Bronchial epithelial cell (primary cell): ENCODE measurements at regions not wholly inside any gene's neighbourhood (a gene's known extent, or its start where the extent isn't known, plus 50 kb on each side); places are given as distances from the start of the nearest gene placed in this dataset.

Experiments
- DNase-seq: peaks from one replicate; pipeline ENCODE4 v3.0.0-alpha.2; 2010; ENCODE audit warnings: low read depth
- FAIRE-seq: peaks from 2 replicates; lab custom pipeline; 2011; peaks lifted over from hg19 to GRCh38; lab: Jason Lieb, UNC
- H3K27me3 ChIP-seq: 2 replicates; pipeline ENCODE4 v1.5.1; 2011; ENCODE audit warnings: low read length; ENCODE audit not compliant: control insufficient read depth, insufficient read depth
- H3K36me3 ChIP-seq: 2 replicates; pipeline ENCODE4 v1.5.1; 2011; ENCODE audit warnings: low read length; ENCODE audit not compliant: control insufficient read depth, insufficient read depth
- H3K4me3 ChIP-seq: 2 replicates; pipeline ENCODE4 v1.5.1; 2011; ENCODE audit warnings: mild to moderate bottlenecking, low read depth, low read length, control low read depth
- TF ChIP-seq, protein P1 (sequence below): IDR thresholded peaks from 2 replicates; pipeline ENCODE4 v1.5.1; 2011; ENCODE audit warnings: mild to moderate bottlenecking, moderate library complexity, low read length, control low read depth, inconsistent platforms; ENCODE audit not compliant: insufficient read depth, severe bottlenecking

DNA sequence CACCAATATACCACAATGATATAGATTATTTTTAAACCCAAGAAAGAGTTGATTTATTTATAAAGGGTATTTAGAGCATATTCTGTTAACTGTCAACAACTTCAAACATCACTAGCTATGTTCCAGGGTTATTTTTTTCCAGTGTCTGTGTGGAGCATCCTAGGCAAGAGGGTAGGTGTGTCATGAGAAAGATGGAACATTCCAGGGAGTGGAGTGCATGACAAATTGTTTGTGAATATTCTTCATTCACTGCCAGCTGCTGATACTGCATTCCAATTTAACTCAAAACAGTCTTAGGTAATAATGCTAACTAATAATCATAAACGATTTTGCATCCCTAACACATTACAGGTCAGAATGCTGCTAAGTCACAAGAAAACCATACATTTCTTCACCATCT, 148.7 kb upstream of the RASGEF1B start:
- DNase-seq (peak; percentile 68), FAIRE-seq (no peak)
- Histone ChIP-seq H3K27me3 (no peaks in the 10 kb centered on the region), H3K36me3 (no peaks in the 10 kb centered on the region), H3K4me3 (no peak overlapping the region)
- TF ChIP-seq, protein P1, sequence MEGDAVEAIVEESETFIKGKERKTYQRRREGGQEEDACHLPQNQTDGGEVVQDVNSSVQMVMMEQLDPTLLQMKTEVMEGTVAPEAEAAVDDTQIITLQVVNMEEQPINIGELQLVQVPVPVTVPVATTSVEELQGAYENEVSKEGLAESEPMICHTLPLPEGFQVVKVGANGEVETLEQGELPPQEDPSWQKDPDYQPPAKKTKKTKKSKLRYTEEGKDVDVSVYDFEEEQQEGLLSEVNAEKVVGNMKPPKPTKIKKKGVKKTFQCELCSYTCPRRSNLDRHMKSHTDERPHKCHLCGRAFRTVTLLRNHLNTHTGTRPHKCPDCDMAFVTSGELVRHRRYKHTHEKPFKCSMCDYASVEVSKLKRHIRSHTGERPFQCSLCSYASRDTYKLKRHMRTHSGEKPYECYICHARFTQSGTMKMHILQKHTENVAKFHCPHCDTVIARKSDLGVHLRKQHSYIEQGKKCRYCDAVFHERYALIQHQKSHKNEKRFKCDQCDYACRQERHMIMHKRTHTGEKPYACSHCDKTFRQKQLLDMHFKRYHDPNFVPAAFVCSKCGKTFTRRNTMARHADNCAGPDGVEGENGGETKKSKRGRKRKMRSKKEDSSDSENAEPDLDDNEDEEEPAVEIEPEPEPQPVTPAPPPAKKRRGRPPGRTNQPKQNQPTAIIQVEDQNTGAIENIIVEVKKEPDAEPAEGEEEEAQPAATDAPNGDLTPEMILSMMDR: no peak

DNA sequence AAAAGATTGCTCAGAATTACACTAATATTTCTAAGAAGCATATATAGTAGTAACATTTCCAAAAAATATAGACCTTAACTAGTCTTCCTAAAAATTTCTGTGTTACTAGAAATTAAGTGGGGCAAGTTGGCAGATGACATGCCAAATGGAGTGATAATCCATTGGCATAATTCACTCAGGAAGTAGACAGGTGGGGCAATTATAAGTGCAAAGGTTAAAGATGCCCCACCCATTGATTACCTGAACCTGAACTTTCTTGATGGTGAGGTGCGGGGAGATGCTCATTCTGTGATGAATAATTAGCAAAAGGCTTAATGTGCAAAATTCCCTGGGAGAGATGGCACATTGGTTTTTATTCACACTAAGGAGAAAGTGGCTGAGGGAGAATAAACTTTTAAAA, 145.8 kb upstream of the RASGEF1B start:
- FAIRE-seq (no peak), DNase-seq (no peak)
- TF ChIP-seq, protein P1: no peak
- no peaks in the 10 kb centered on the region for H3K36me3 ChIP-seq
- H3K4me3 ChIP-seq: no peak overlapping the region
- H3K27me3 ChIP-seq: no peaks in the 10 kb centered on the region

DNA sequence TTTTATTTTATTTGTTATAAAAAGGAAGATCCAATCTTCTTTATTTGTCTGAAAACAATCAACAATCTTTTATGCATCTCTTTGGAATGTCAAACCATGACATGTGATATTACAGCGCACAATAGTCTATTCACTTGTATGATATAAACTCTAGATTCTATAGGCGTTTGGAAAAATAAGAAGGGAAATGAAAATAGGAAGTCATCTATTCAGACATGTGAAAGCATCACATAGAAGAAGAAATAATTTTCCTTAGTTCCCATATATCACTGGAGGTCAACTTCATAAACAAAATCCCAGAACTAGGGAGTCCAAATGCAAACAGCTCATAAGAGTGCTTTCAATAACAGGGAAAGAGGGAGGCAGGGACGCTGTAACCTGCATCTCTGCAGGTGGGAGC, 139.5 kb upstream of the RASGEF1B start:
- DNase-seq (no peak), FAIRE-seq (no peak)
- Histone ChIP-seq H3K4me3 (no peak overlapping the region), H3K36me3 (no peaks in the 10 kb centered on the region), H3K27me3 (no peaks in the 10 kb centered on the region)
- TF ChIP-seq, protein P1: no peak

DNA sequence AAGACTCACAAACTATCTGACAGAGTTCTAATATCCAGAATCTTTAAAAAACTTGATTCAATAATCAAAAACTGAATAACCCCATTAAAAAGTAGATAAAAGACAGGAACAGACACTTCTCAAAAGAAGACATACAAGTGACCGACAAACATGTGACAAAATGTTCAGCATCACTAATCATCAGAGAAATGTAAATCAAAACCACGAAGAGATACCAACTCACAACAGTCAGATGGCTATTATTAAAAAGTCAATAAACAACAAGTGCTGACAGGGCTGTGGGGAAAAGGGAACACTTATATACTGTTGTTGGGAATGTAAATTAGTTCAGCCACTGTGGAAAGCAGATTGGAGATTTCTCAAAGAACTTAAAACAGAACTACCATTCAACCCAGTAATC, 138.1 kb upstream of the RASGEF1B start:
- H3K4me3 ChIP-seq: no peak overlapping the region
- peak; percentile 26 for DNase-seq
- FAIRE-seq: no peak
- TF ChIP-seq, protein P1: no peak
- H3K36me3 ChIP-seq: no peaks in the 10 kb centered on the region
- no peaks in the 10 kb centered on the region for H3K27me3 ChIP-seq

GRCh38 chr4:81607950-81608349, 136.2 kb upstream of the RASGEF1B start:
- no peak overlapping the region for H3K4me3 ChIP-seq
- H3K36me3 ChIP-seq: no peaks in the 10 kb centered on the region
- H3K27me3 ChIP-seq: no peaks in the 10 kb centered on the region
- TF ChIP-seq, protein P1: no peak
- DNase-seq: peak; percentile 72
- FAIRE-seq: no peak

GRCh38 chr4:81606801-81607501, 135.2 kb upstream of the RASGEF1B start:
- FAIRE-seq (no peak), DNase-seq (peak; percentile 44)
- TF ChIP-seq, protein P1: no peak
- Histone ChIP-seq H3K27me3 (no peaks in the 10 kb centered on the region), H3K4me3 (no peak overlapping the region), H3K36me3 (no peaks in the 10 kb centered on the region)
